SK-N-SH (cell line): ENCODE measurements at regions not wholly inside any gene's neighbourhood (a gene's known extent, or its start where the extent isn't known, plus 50 kb on each side); places are given as distances from the start of the nearest gene placed in this dataset.

Experiments used
- CTCF ChIA-PET: fragments of 300-600, 350-600 bp; formaldehyde crosslinking; extraction: SDS; loops from one replicate; lab custom pipeline; 2021; lab: Yijun Ruan, JAX
- POLR2A ChIA-PET: fragments of 350-600 bp; sonication (Branson Sonifier 250); formaldehyde crosslinking; extraction: SDS; loops from one replicate; lab custom pipeline; 2020; ENCODE audit warnings: antibody characterized with exemption, inconsistent platforms; lab: Yijun Ruan, JAX
- DNase-seq: peaks from one replicate; pipeline ENCODE4 v3.0.0; 2012
- H2AFZ ChIP-seq: fragments of 200-600 bp; sonication (generic); 2 replicates; pipeline ENCODE4 v1.8.1; 2016; ENCODE audit warnings: antibody characterized with exemption, mild to moderate bottlenecking, low read depth
- H3F3A ChIP-seq: fragments of 200-600 bp; sonication (generic); replicated peaks from 2 replicates; pipeline ENCODE3; 2016; ENCODE audit warnings: antibody characterized with exemption, mild to moderate bottlenecking; ENCODE audit not compliant: insufficient read depth
- H3K27ac ChIP-seq, 2 experiments: fragments of 200-500 bp in 1 of 2; fragments of 200-600 bp in 1 of 2; sonication (Bioruptor generic) in 1 of 2; sonication (generic), shearing (Covaris generic) in 1 of 2; 2 replicates each; pipeline versions ENCODE4 v1.5.1 to v1.6.1; 2014 to 2016; ENCODE audit warnings: low read depth in 2 of 2, inconsistent platforms in 1 of 2, low read length in 1 of 2, mild to moderate bottlenecking in 1 of 2, mixed read lengths in 1 of 2
- H3K27me3 ChIP-seq: fragments of 200-600 bp; sonication (generic), shearing (Covaris generic); 2 replicates; pipeline ENCODE4 v1.6.1; 2016; ENCODE audit warnings: mixed run types; ENCODE audit not compliant: insufficient read depth
- H3K36me3 ChIP-seq, 2 experiments: fragments of 200-500 bp in 1 of 2; fragments of 200-600 bp in 1 of 2; sonication (Bioruptor generic) in 1 of 2; sonication (generic) in 1 of 2; replicated peaks in 1 of 2; 2 replicates each; pipeline versions ENCODE3 to v1.5.1; 2014 to 2016; ENCODE audit warnings: low read length in 1 of 2, mild to moderate bottlenecking in 1 of 2; ENCODE audit not compliant: insufficient read depth in 2 of 2, control insufficient read depth in 1 of 2
- H3K4me1 ChIP-seq, 2 experiments: fragments of 200-500 bp in 1 of 2; fragments of 200-600 bp in 1 of 2; sonication (Bioruptor generic) in 1 of 2; sonication (generic), shearing (Covaris generic) in 1 of 2; 2 replicates each; pipeline versions ENCODE4 v1.5.1 to v1.6.1; 2014 to 2016; ENCODE audit warnings: low read depth in 1 of 2, low read length in 1 of 2, mixed run types in 1 of 2; ENCODE audit not compliant: insufficient read depth in 2 of 2, control insufficient read depth in 1 of 2
- H3K4me2 ChIP-seq: fragments of 200-600 bp; sonication (generic), shearing (Covaris generic); 2 replicates; pipeline ENCODE4 v1.6.1; 2017; ENCODE audit warnings: mixed run types
- H3K4me3 ChIP-seq, 2 experiments: fragments of 200-500 bp in 1 of 2; fragments of 200-600 bp in 1 of 2; sonication (Bioruptor generic) in 1 of 2; sonication (generic), shearing (Covaris generic) in 1 of 2; 2 replicates each; pipeline versions ENCODE4 v1.5.1 to v1.8.1; 2014 to 2016; ENCODE audit warnings: low read depth in 2 of 2, inconsistent platforms in 1 of 2, low read length in 1 of 2, mild to moderate bottlenecking in 1 of 2, mixed read lengths in 1 of 2, moderate library complexity in 1 of 2
- H3K79me2 ChIP-seq: fragments of 200-600 bp; sonication (generic); 2 replicates; pipeline ENCODE4 v1.8.1; 2017; ENCODE audit warnings: mild to moderate bottlenecking; ENCODE audit not compliant: insufficient read depth
- H3K9ac ChIP-seq: fragments of 200-600 bp; sonication (generic); 2 replicates; pipeline ENCODE4 v1.6.1; 2017; ENCODE audit warnings: mixed run types
- H3K9me2 ChIP-seq: fragments of 200-600 bp; sonication (generic); 2 replicates; pipeline ENCODE4 v1.6.1; 2017; ENCODE audit warnings: mixed run types
- H3K9me3 ChIP-seq: fragments of 200-600 bp; sonication (generic); 2 replicates; pipeline ENCODE4 v1.6.1; 2017; ENCODE audit warnings: mixed run types, mild to moderate bottlenecking, moderate library complexity
- H4K20me1 ChIP-seq: fragments of 200-600 bp; sonication (generic); 2 replicates; pipeline ENCODE4 v1.6.1; 2017; ENCODE audit warnings: mild to moderate bottlenecking, mixed run types; ENCODE audit not compliant: insufficient read depth
- CHD2 ChIP-seq: fragments of 150-350 bp; IDR thresholded peaks from 2 replicates; pipeline ENCODE4 v1.6.1; 2018; ENCODE audit warnings: low read length; ENCODE audit not compliant: partially characterized antibody
- ELF1 ChIP-seq: IDR thresholded peaks from 2 replicates; pipeline ENCODE4 v1.4.0; 2012
- EP300 ChIP-seq, 2 experiments: IDR thresholded peaks; 2 replicates each; pipeline versions ENCODE4 v1.4.0 to v1.6.1; 2012; ENCODE audit warnings: borderline replicate concordance in 1 of 2, low read depth in 1 of 2, low read length in 1 of 2
- EZH2phosphoT487 ChIP-seq: fragments of 200-600 bp; sonication (generic); IDR thresholded peaks from 2 replicates; pipeline ENCODE4 v1.6.1; 2017; ENCODE audit warnings: low read depth, mixed run types, mild to moderate bottlenecking, antibody characterized with exemption, moderate library complexity, borderline replicate concordance
- FOSL2 ChIP-seq: IDR thresholded peaks from 2 replicates; pipeline ENCODE4 v1.4.0; 2012; ENCODE audit warnings: low read depth, mild to moderate bottlenecking, moderate library complexity, borderline replicate concordance
- FOXM1 ChIP-seq: IDR thresholded peaks from 2 replicates; pipeline ENCODE4 v1.4.0; 2012; ENCODE audit warnings: low read depth, mild to moderate bottlenecking
- GABPA ChIP-seq: IDR thresholded peaks from 2 replicates; pipeline ENCODE4 v1.4.0; 2012; ENCODE audit warnings: low read depth, mild to moderate bottlenecking
- GATA2 ChIP-seq: sonication (generic); formaldehyde crosslinking; IDR thresholded peaks from 2 replicates; pipeline ENCODE4 v1.5.0; 2020; ENCODE audit warnings: mild to moderate bottlenecking, missing genetic modification reagents
- JUND ChIP-seq: IDR thresholded peaks from 2 replicates; pipeline ENCODE4 v1.4.0; 2012
- MEF2A ChIP-seq: IDR thresholded peaks from 2 replicates; pipeline ENCODE4 v1.4.0; 2012; ENCODE audit warnings: low read depth, borderline replicate concordance
- NFIC ChIP-seq: IDR thresholded peaks from 2 replicates; pipeline ENCODE4 v1.4.0; 2012; ENCODE audit warnings: borderline replicate concordance
- NRF1 ChIP-seq: IDR thresholded peaks from 2 replicates; pipeline ENCODE4 v1.6.1; 2012; ENCODE audit warnings: low read depth, mild to moderate bottlenecking, low read length
- POLR2AphosphoS5 ChIP-seq: IDR thresholded peaks from 2 replicates; pipeline ENCODE4 v1.6.1; 2012; ENCODE audit warnings: low read depth, low read length
- RAD21 ChIP-seq: IDR thresholded peaks from 2 replicates; pipeline ENCODE4 v1.6.1; 2012; ENCODE audit warnings: mild to moderate bottlenecking, low read length
- RCOR1 ChIP-seq: fragments of 150-350 bp; IDR thresholded peaks from 2 replicates; pipeline ENCODE4 v1.6.1; 2017; ENCODE audit warnings: antibody characterized with exemption, low read length
- RXRA ChIP-seq: IDR thresholded peaks from 2 replicates; pipeline ENCODE4 v1.4.0; 2012; ENCODE audit warnings: low read depth, mild to moderate bottlenecking, borderline replicate concordance
- SIN3A ChIP-seq: IDR thresholded peaks from 2 replicates; pipeline ENCODE4 v1.6.1; 2012; ENCODE audit warnings: low read depth, mild to moderate bottlenecking, low read length, moderate library complexity, borderline replicate concordance
- TCF12 ChIP-seq: IDR thresholded peaks from 2 replicates; pipeline ENCODE4 v1.4.0; 2012
- TEAD4 ChIP-seq: IDR thresholded peaks from 2 replicates; pipeline ENCODE4 v1.4.0; 2012; ENCODE audit warnings: mild to moderate bottlenecking, borderline replicate concordance; ENCODE audit not compliant: insufficient read depth
- WGBS: methylation state at CpG from one replicate; pipeline ENCODE4 v1.1.6; 2017; ENCODE audit warnings: low lambda C conversion rate; 5-methylcytosine and 5-hydroxymethylcytosine counted together
- TF ChIP-seq, protein P1 (sequence below): fragments of 150-350 bp; IDR thresholded peaks from 2 replicates; pipeline ENCODE4 v1.6.1; 2017; ENCODE audit warnings: antibody characterized with exemption, low read length, low read depth, borderline replicate concordance
- TF ChIP-seq, protein P2 (sequence below): IDR thresholded peaks from 2 replicates; pipeline ENCODE4 v1.4.0; 2012; ENCODE audit warnings: low read depth, borderline replicate concordance
- TF ChIP-seq, protein P3 (sequence below): IDR thresholded peaks from 2 replicates; pipeline ENCODE4; 2012
- TF ChIP-seq, protein P4 (sequence below): fragments of 200-600 bp; sonication (generic); IDR thresholded peaks from 2 replicates; pipeline ENCODE4 v1.6.1; 2017; ENCODE audit warnings: antibody characterized with exemption, mild to moderate bottlenecking, moderate library complexity
- TF ChIP-seq, protein P5 (sequence below): IDR thresholded peaks from 2 replicates; pipeline ENCODE4 v1.6.1; 2012; ENCODE audit warnings: mild to moderate bottlenecking, low read depth, low read length, moderate library complexity

DNA sequence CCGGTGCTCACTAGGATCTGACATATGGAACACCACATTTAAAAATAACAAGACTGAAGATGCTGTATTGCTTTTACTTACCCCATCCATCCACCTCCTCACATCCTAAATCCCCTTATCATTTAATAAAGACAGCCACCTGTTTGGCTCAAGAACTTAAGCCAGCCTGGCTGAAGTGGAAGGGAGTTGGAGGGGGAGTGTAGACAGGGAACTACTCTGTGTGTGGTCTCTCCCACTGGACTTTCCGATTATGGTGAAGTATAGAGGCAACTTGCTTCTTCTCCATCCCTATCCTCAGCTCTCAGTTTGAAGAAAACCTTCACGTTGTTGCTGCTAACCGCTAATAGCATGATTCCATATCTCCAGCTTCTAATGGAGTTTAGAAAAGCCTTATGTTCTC lies 313.4 kb downstream of the CDH11 start (continued):
- TF ChIP-seq, protein P1, sequence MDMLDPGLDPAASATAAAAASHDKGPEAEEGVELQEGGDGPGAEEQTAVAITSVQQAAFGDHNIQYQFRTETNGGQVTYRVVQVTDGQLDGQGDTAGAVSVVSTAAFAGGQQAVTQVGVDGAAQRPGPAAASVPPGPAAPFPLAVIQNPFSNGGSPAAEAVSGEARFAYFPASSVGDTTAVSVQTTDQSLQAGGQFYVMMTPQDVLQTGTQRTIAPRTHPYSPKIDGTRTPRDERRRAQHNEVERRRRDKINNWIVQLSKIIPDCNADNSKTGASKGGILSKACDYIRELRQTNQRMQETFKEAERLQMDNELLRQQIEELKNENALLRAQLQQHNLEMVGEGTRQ: no peak
- no peak for TF ChIP-seq FOXM1
- no peak for TF ChIP-seq TEAD4
- no peak for TF ChIP-seq RCOR1
- no peak for TF ChIP-seq CHD2
- no peak for TF ChIP-seq ELF1
- TF ChIP-seq, protein P2, sequence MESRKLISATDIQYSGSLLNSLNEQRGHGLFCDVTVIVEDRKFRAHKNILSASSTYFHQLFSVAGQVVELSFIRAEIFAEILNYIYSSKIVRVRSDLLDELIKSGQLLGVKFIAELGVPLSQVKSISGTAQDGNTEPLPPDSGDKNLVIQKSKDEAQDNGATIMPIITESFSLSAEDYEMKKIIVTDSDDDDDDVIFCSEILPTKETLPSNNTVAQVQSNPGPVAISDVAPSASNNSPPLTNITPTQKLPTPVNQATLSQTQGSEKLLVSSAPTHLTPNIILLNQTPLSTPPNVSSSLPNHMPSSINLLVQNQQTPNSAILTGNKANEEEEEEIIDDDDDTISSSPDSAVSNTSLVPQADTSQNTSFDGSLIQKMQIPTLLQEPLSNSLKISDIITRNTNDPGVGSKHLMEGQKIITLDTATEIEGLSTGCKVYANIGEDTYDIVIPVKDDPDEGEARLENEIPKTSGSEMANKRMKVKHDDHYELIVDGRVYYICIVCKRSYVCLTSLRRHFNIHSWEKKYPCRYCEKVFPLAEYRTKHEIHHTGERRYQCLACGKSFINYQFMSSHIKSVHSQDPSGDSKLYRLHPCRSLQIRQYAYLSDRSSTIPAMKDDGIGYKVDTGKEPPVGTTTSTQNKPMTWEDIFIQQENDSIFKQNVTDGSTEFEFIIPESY: no peak
- no peak for TF ChIP-seq NRF1
- TF ChIP-seq GABPA: no peak

DNA sequence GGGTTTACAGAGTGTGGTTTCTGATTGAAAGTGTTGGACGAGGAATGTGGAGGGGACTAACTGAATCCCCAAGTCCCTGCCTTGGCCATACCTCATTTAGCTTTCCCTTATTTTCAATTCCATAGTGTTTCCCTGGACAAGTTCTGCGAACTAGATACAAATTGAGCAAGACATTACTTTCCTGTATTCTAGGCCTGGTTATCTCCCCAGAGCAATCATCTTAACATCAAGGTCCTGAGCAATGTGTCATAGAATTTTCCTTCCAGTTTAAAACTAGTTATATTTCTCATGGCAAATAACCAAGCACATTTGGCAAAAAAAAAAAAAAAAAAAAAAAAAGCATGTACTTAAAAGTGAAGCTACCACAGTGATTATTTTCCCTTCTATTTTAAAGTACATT lies 330.1 kb downstream of the CDH11 start:
- Histone ChIP-seq H3K9me3 (no peaks in the 10 kb centered on the region), H3K79me2 (no peaks in the 10 kb centered on the region), H4K20me1 (no peaks in the 10 kb centered on the region), H3K9me2 (no peaks in the 10 kb centered on the region), H3K4me1 (peaks cover 0 to 14% of the 10 kb centered on the region in 2 experiments; a peak in 3 of 4 replicates), H3K4me2 (no peak overlapping the region), H3K27ac (peak overlapping the region; percentile 60 to 83; a peak in 3 of 4 replicates), H3K9ac (no peak overlapping the region), H3K27me3 (no peaks in the 10 kb centered on the region), H3F3A (peaks cover 10% of the 10 kb centered on the region), H2AFZ (no peak overlapping the region), H3K36me3 (no peaks in the 10 kb centered on the region), H3K4me3 (no peak overlapping the region)
- ChIA-PET POLR2A (no interaction called here), CTCF (interaction anchor here (1.5 kb wide), 1 partner anchor 9 kb away, joined by 3 read pairs; no protein-coding TSS in a partner anchor)
- no peak for DNase-seq
- WGBS: 39% methylated on average over 2 of the region's 2 CpGs
- peak; percentile 46; the same call in 1 of the 2 replicates for TF ChIP-seq FOSL2
- peak; percentile 62; the same call in 1 of the 2 replicates for TF ChIP-seq TEAD4
- TF ChIP-seq, protein P3, sequence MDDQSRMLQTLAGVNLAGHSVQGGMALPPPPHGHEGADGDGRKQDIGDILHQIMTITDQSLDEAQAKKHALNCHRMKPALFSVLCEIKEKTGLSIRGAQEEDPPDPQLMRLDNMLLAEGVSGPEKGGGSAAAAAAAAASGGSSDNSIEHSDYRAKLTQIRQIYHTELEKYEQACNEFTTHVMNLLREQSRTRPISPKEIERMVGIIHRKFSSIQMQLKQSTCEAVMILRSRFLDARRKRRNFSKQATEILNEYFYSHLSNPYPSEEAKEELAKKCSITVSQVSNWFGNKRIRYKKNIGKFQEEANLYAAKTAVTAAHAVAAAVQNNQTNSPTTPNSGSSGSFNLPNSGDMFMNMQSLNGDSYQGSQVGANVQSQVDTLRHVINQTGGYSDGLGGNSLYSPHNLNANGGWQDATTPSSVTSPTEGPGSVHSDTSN: peak; percentile 86
- TF ChIP-seq EZH2phosphoT487: no peak
- TF ChIP-seq GATA2 (CRISPR knock-in tag): no peak
- TF ChIP-seq EP300 (IDR thresholded peaks at IDR 0.05; ENCODE audit: borderline replicate concordance in 1 of 2, low read depth in 1 of 2, low read length in 1 of 2): peak; percentile 46 to 89; a peak in 3 of 4 replicates
- peak; percentile 42; the same call in 1 of the 2 replicates for TF ChIP-seq NFIC
- no peak for TF ChIP-seq MEF2A
- no peak for TF ChIP-seq RXRA
- TF ChIP-seq RAD21: no peak
- TF ChIP-seq JUND: peak; percentile 79
- TF ChIP-seq, protein P4, sequence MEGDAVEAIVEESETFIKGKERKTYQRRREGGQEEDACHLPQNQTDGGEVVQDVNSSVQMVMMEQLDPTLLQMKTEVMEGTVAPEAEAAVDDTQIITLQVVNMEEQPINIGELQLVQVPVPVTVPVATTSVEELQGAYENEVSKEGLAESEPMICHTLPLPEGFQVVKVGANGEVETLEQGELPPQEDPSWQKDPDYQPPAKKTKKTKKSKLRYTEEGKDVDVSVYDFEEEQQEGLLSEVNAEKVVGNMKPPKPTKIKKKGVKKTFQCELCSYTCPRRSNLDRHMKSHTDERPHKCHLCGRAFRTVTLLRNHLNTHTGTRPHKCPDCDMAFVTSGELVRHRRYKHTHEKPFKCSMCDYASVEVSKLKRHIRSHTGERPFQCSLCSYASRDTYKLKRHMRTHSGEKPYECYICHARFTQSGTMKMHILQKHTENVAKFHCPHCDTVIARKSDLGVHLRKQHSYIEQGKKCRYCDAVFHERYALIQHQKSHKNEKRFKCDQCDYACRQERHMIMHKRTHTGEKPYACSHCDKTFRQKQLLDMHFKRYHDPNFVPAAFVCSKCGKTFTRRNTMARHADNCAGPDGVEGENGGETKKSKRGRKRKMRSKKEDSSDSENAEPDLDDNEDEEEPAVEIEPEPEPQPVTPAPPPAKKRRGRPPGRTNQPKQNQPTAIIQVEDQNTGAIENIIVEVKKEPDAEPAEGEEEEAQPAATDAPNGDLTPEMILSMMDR: no peak
- TF ChIP-seq FOXM1: peak; percentile 78
- no peak for TF ChIP-seq NRF1
- TF ChIP-seq TCF12: peak; percentile 92
- no peak for TF ChIP-seq RCOR1
- peak; percentile 46; the same call in 1 of the 2 replicates for TF ChIP-seq POLR2AphosphoS5
- TF ChIP-seq, protein P5, sequence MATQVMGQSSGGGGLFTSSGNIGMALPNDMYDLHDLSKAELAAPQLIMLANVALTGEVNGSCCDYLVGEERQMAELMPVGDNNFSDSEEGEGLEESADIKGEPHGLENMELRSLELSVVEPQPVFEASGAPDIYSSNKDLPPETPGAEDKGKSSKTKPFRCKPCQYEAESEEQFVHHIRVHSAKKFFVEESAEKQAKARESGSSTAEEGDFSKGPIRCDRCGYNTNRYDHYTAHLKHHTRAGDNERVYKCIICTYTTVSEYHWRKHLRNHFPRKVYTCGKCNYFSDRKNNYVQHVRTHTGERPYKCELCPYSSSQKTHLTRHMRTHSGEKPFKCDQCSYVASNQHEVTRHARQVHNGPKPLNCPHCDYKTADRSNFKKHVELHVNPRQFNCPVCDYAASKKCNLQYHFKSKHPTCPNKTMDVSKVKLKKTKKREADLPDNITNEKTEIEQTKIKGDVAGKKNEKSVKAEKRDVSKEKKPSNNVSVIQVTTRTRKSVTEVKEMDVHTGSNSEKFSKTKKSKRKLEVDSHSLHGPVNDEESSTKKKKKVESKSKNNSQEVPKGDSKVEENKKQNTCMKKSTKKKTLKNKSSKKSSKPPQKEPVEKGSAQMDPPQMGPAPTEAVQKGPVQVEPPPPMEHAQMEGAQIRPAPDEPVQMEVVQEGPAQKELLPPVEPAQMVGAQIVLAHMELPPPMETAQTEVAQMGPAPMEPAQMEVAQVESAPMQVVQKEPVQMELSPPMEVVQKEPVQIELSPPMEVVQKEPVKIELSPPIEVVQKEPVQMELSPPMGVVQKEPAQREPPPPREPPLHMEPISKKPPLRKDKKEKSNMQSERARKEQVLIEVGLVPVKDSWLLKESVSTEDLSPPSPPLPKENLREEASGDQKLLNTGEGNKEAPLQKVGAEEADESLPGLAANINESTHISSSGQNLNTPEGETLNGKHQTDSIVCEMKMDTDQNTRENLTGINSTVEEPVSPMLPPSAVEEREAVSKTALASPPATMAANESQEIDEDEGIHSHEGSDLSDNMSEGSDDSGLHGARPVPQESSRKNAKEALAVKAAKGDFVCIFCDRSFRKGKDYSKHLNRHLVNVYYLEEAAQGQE: no peak
- no peak for TF ChIP-seq SIN3A
